GM10266 (cell line): ENCODE measurements at regions not wholly inside any gene's neighbourhood (a gene's known extent, or its start where the extent isn't known, plus 50 kb on each side); places are given as distances from the start of the nearest gene placed in this dataset.

ENCODE experiments used
- DNase-seq: peaks from one replicate; pipeline ENCODE4 v3.0.0; 2012; ENCODE audit errors: extremely low spot score
- TF ChIP-seq, protein P1 (sequence below): IDR thresholded peaks from 2 replicates; pipeline ENCODE4 v1.5.1; 2012; ENCODE audit warnings: mild to moderate bottlenecking, low read depth; ENCODE audit not compliant: control insufficient read depth, insufficient read depth; ENCODE audit errors: missing control alignments

DNA sequence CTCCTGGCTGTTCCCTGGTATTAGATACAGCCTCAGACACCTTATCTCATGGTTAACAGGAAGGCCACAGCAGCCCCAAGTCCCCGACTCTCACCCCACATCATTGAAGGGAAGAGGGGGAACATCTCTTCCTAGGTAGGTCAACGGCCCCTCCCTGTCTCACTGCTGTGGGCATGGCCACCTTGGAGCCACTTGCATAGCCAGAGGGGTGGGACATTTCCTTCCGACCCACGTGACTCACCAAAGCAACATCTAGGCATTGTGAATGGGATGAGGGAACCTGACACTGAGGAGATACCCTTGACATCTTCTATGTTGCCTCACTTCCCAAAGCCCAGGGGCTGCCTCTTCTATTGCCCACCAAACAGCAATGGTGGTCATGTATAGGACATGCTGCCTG lies 68.5 kb upstream of the GPR26 start:
- no peak for DNase-seq
- TF ChIP-seq, protein P1, sequence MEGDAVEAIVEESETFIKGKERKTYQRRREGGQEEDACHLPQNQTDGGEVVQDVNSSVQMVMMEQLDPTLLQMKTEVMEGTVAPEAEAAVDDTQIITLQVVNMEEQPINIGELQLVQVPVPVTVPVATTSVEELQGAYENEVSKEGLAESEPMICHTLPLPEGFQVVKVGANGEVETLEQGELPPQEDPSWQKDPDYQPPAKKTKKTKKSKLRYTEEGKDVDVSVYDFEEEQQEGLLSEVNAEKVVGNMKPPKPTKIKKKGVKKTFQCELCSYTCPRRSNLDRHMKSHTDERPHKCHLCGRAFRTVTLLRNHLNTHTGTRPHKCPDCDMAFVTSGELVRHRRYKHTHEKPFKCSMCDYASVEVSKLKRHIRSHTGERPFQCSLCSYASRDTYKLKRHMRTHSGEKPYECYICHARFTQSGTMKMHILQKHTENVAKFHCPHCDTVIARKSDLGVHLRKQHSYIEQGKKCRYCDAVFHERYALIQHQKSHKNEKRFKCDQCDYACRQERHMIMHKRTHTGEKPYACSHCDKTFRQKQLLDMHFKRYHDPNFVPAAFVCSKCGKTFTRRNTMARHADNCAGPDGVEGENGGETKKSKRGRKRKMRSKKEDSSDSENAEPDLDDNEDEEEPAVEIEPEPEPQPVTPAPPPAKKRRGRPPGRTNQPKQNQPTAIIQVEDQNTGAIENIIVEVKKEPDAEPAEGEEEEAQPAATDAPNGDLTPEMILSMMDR, result no peak

GRCh38 chr10:123599366-123599849 lies 66.7 kb upstream of the GPR26 start:
- DNase-seq, result no peak
- TF ChIP-seq, protein P1, result no peak

GRCh38 chr10:123600177-123600576 lies 66.0 kb upstream of the GPR26 start:
- DNase-seq, result no peak
- TF ChIP-seq, protein P1, result no peak

DNA sequence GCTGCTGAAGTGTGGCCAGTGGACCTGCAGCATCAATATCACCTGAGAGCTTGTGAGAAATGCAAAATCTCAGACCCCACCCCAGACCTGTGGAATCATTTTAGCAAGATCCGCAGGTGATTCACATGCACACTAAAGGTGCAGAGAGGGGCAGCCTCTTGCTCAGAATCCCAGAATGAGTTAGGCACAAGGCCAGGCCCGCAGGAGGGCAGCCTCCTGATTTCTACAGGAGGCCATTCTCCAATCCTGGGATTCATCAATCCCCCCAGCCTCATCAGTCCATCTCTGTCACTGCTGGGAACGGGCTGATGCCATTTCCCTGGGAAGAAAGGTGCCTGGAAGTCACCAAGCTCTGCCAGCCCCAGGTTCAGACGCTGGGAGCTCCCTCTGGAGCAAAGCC lies 63.0 kb upstream of the GPR26 start:
- TF ChIP-seq, protein P1, result no peak
- DNase-seq, result no peak

- DNase-seq, result no peak
- TF ChIP-seq, protein P1, result no peak
These were observed 61.6 kb upstream of the GPR26 start for GRCh38 chr10:123604506-123604905.

- TF ChIP-seq, protein P1, result no peak
- DNase-seq, result no peak
These were observed 60.1 kb upstream of the GPR26 start for GRCh38 chr10:123606006-123606405.

DNA sequence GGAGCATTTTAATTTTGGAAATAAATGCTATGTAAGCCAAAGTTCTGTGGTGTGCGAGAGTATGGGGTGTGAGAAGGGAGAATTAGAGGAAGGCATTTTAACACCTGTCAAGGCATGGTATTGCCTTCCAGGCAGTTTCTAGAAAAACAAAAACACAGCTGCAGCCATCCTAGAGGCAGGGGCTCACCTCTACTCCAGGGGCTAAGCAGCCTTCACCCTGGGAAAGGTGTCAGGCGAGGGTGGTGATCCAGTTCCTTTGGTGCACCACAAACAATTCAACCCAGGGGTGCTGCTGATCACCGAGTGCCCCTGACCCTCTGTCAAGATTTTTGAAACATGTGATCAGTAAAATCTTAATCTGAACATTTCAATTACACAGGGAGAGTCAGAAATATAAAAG lies 59.2 kb upstream of the GPR26 start:
- TF ChIP-seq, protein P1, result no peak
- no peak for DNase-seq
